ENCODE measurements at regions not wholly inside any gene's neighbourhood (a gene's known extent, or its start where the extent isn't known, plus 50 kb on each side); places are given as distances from the start of the nearest gene placed in this dataset.

- TF ChIP-seq, protein P1, sequence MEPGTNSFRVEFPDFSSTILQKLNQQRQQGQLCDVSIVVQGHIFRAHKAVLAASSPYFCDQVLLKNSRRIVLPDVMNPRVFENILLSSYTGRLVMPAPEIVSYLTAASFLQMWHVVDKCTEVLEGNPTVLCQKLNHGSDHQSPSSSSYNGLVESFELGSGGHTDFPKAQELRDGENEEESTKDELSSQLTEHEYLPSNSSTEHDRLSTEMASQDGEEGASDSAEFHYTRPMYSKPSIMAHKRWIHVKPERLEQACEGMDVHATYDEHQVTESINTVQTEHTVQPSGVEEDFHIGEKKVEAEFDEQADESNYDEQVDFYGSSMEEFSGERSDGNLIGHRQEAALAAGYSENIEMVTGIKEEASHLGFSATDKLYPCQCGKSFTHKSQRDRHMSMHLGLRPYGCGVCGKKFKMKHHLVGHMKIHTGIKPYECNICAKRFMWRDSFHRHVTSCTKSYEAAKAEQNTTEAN (CRISPR knock-in tag; conservative IDR thresholded peaks at IDR 0.05), result no peak
- TF ChIP-seq ZNF569 (CRISPR knock-in tag; IDR thresholded peaks at IDR 0.05; ENCODE audit: borderline replicate concordance) (no peak), ZNF496 (CRISPR knock-in tag; IDR thresholded peaks at IDR 0.05; ENCODE audit: insufficient replicate concordance) (no peak), ZNF207 (IDR thresholded peaks at IDR 0.05; ENCODE audit: borderline replicate concordance) (no peak), NFYC (CRISPR knock-in tag; IDR thresholded peaks at IDR 0.05) (no peak), AHDC1 (CRISPR knock-in tag; IDR thresholded peaks at IDR 0.05; ENCODE audit: borderline replicate concordance) (no peak), SALL1 (CRISPR knock-in tag; IDR thresholded peaks at IDR 0.05) (no peak), KMT2B (CRISPR knock-in tag; IDR thresholded peaks at IDR 0.05) (no peak), ZNF761 (CRISPR knock-in tag; conservative IDR thresholded peaks at IDR 0.05) (no peak), GFI1 (CRISPR knock-in tag; IDR thresholded peaks at IDR 0.05; ENCODE audit: borderline replicate concordance) (no peak)
- TF ChIP-seq, protein P2, sequence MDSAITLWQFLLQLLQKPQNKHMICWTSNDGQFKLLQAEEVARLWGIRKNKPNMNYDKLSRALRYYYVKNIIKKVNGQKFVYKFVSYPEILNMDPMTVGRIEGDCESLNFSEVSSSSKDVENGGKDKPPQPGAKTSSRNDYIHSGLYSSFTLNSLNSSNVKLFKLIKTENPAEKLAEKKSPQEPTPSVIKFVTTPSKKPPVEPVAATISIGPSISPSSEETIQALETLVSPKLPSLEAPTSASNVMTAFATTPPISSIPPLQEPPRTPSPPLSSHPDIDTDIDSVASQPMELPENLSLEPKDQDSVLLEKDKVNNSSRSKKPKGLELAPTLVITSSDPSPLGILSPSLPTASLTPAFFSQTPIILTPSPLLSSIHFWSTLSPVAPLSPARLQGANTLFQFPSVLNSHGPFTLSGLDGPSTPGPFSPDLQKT (CRISPR knock-in tag; IDR thresholded peaks at IDR 0.05; ENCODE audit: borderline replicate concordance), result no peak
These were observed 249.1 kb upstream of the TMEFF2 start (continued) for GRCh38 chr2:192443831-192444230.
